ENCODE measurements at regions not wholly inside any gene's neighbourhood (a gene's known extent, or its start where the extent isn't known, plus 50 kb on each side); places are given as distances from the start of the nearest gene placed in this dataset.
"Not testable (repeated sequence)": the region's sequence is repeated elsewhere in the genome, so short reads cannot be mapped to it uniquely, and the experiment has no call there.

- in situ Hi-C loops (cut with MboI; ENCODE audit: low sequenced_read_pairs) = no loop called here
Measured at GRCh38 chr21:23579573-23579972, 2027.7 kb downstream of the MRPL39 start.

GRCh38 chr21:23578027-23578426, 2029.3 kb downstream of the MRPL39 start:
- in situ Hi-C loops (cut with MboI; ENCODE audit: low sequenced_read_pairs) = no loop called here

- in situ Hi-C loops (cut with MboI; ENCODE audit: low sequenced_read_pairs) = no loop called here
Measured at GRCh38 chr21:23574932-23575331, 2032.3 kb downstream of the MRPL39 start.

- in situ Hi-C loops (cut with MboI; ENCODE audit: low sequenced_read_pairs) = not testable (repeated sequence)
Measured at GRCh38 chr21:23548924-23549323, 2058.4 kb downstream of the MRPL39 start.

- in situ Hi-C loops (cut with MboI; ENCODE audit: low sequenced_read_pairs) = no loop called here
Measured at GRCh38 chr21:23543333-23543732, 2063.9 kb downstream of the MRPL39 start.

- in situ Hi-C loops (cut with MboI; ENCODE audit: low sequenced_read_pairs) = no loop called here
Measured at GRCh38 chr21:23542097-23542496, 2065.2 kb downstream of the MRPL39 start.

GRCh38 chr21:23541571-23541970, 2065.7 kb downstream of the MRPL39 start:
- in situ Hi-C loops (cut with MboI; ENCODE audit: low sequenced_read_pairs) = no loop called here

GRCh38 chr21:23534850-23535249, 2072.4 kb downstream of the MRPL39 start:
- in situ Hi-C loops (cut with MboI; ENCODE audit: low sequenced_read_pairs) = no loop called here

GRCh38 chr21:23531444-23531843, 2075.8 kb downstream of the MRPL39 start:
- in situ Hi-C loops (cut with MboI; ENCODE audit: low sequenced_read_pairs) = no loop called here

- in situ Hi-C loops (cut with MboI; ENCODE audit: low sequenced_read_pairs) = no loop called here
Measured at GRCh38 chr21:23524685-23525084, 2082.6 kb downstream of the MRPL39 start.

- in situ Hi-C loops (cut with MboI; ENCODE audit: low sequenced_read_pairs) = no loop called here
Measured at GRCh38 chr21:23522751-23523150, 2084.5 kb downstream of the MRPL39 start.

GRCh38 chr21:23507501-23507900, 2099.8 kb downstream of the MRPL39 start:
- in situ Hi-C loops (cut with MboI; ENCODE audit: low sequenced_read_pairs) = no loop called here

- in situ Hi-C loops (cut with MboI; ENCODE audit: low sequenced_read_pairs) = no loop called here
Measured at GRCh38 chr21:23496729-23497128, 2110.6 kb downstream of the MRPL39 start.

- in situ Hi-C loops (cut with MboI; ENCODE audit: low sequenced_read_pairs) = no loop called here
Measured at GRCh38 chr21:23488245-23488644, 2119.0 kb downstream of the MRPL39 start.

- in situ Hi-C loops (cut with MboI; ENCODE audit: low sequenced_read_pairs) = no loop called here
Measured at GRCh38 chr21:23480591-23481270, 2126.6 kb downstream of the MRPL39 start.

GRCh38 chr21:23478381-23478780, 2128.9 kb downstream of the MRPL39 start:
- in situ Hi-C loops (cut with MboI; ENCODE audit: low sequenced_read_pairs) = no loop called here

GRCh38 chr21:23475281-23476219, 2131.7 kb downstream of the MRPL39 start:
- in situ Hi-C loops (cut with MboI; ENCODE audit: low sequenced_read_pairs) = no loop called here

GRCh38 chr21:23471877-23472276, 2135.4 kb downstream of the MRPL39 start:
- in situ Hi-C loops (cut with MboI; ENCODE audit: low sequenced_read_pairs) = no loop called here

GRCh38 chr21:23463365-23463764, 2143.9 kb downstream of the MRPL39 start:
- in situ Hi-C loops (cut with MboI; ENCODE audit: low sequenced_read_pairs) = no loop called here

- in situ Hi-C loops (cut with MboI; ENCODE audit: low sequenced_read_pairs) = no loop called here
Measured at GRCh38 chr21:23455676-23456075, 2151.6 kb downstream of the MRPL39 start.

- in situ Hi-C loops (cut with MboI; ENCODE audit: low sequenced_read_pairs) = no loop called here
Measured at GRCh38 chr21:23452384-23453083, 2154.7 kb downstream of the MRPL39 start.

All from HL-60/S4 treated with phorbol 12-myristate 13-acetate at 8.2 ng/mL for 4 days and 3 days (cell line).